ENCODE measurements at regions not wholly inside any gene's neighbourhood (a gene's known extent, or its start where the extent isn't known, plus 50 kb on each side); places are given as distances from the start of the nearest gene placed in this dataset.

DNA sequence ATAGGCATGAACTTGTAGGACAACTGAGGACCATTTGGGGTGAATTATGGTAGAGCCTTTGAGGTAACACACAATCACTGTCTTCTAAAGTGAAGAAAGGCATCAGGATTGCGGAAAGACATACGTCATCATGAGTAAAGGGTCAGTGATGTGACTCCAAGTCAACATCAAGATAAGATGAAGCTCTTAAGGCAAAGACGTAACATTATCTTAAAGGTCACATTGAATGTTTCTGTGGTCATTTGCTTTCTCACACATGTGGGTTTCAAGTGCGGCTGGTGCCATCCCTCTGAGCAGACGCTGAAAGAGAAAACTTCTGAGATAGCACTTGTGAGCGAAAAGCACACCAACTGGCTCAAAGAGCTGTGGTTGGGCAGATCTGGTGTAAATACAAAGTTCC is 63.3 kb upstream of the GRAMD2B start:
- no peak for ATAC-seq

GRCh38 chr5:126360467-126360866 is 62.7 kb upstream of the GRAMD2B start:
- peaks cover 0 to 18% (median 0%) of the 10 kb centered on the region in 5 donors for H3K27me3 Mint-ChIP-seq
- no peak for DNase-seq
- H3K27ac Mint-ChIP-seq: no peak overlapping the region
- ATAC-seq: no peak
- Histone ChIP-seq H3K36me3 (ENCODE audit: control insufficient read depth in 2 of 3, insufficient read depth in 3 of 3, low read length in 3 of 3) (no peaks in the 10 kb centered on the region), H3K9me3 (ENCODE audit: control insufficient read depth in 2 of 3, low read length in 3 of 3) (no peaks in the 10 kb centered on the region), H3K4me3 (ENCODE audit: low read length) (no peak overlapping the region), H3K27me3 (ENCODE audit: control insufficient read depth in 2 of 2, insufficient read depth in 2 of 2, low read length in 2 of 2) (no peaks in the 10 kb centered on the region), H3K27ac (ENCODE audit: low read depth, low read length) (no peak overlapping the region), H3K4me1 (ENCODE audit: control insufficient read depth in 2 of 2, insufficient read depth in 2 of 2, low read length in 2 of 2) (no peaks in the 10 kb centered on the region)
- H3K4me3 Mint-ChIP-seq: no peak overlapping the region
- POLR2A ChIA-PET: no interaction called here
- intact Hi-C loops (cut with micrococcal nuclease): no loop called here
- CTCF ChIA-PET: no interaction called here
- H3K9me3 Mint-ChIP-seq: no peaks in the 10 kb centered on the region
- peaks cover 0 to 4% (median under 1%) of the 10 kb centered on the region in 7 donors for H3K4me1 Mint-ChIP-seq
- no peaks in the 10 kb centered on the region for H3K36me3 Mint-ChIP-seq

More for the DNA sequence above, 63.3 kb upstream of the GRAMD2B start:
- no peak overlapping the region for H3K27ac Mint-ChIP-seq
- no peak overlapping the region for H3K27ac ChIP-seq (ENCODE audit: low read depth, low read length)
- no peak overlapping the region for H3K4me3 ChIP-seq (ENCODE audit: low read length)
- no peak for DNase-seq
- ChIA-PET POLR2A (no interaction called here), CTCF (no interaction called here)
- H3K9me3 ChIP-seq (ENCODE audit: control insufficient read depth in 2 of 3, low read length in 3 of 3): no peaks in the 10 kb centered on the region
- intact Hi-C loops (cut with micrococcal nuclease): no loop called here
- peaks cover 0 to 10% (median 6%) of the 10 kb centered on the region in 7 donors for H3K4me1 Mint-ChIP-seq
- H3K4me3 Mint-ChIP-seq: no peak overlapping the region
- H3K36me3 ChIP-seq (ENCODE audit: control insufficient read depth in 2 of 3, insufficient read depth in 3 of 3, low read length in 3 of 3): no peaks in the 10 kb centered on the region
- no peaks in the 10 kb centered on the region for H3K9me3 Mint-ChIP-seq
- H3K27me3 Mint-ChIP-seq: peaks cover 0 to 18% (median 0%) of the 10 kb centered on the region in 5 donors
- H3K27me3 ChIP-seq (ENCODE audit: control insufficient read depth in 2 of 2, insufficient read depth in 2 of 2, low read length in 2 of 2): no peaks in the 10 kb centered on the region
- H3K4me1 ChIP-seq (ENCODE audit: control insufficient read depth in 2 of 2, insufficient read depth in 2 of 2, low read length in 2 of 2): peaks cover 0 to 3% of the 10 kb centered on the region in 2 donors
- no peaks in the 10 kb centered on the region for H3K36me3 Mint-ChIP-seq

DNA sequence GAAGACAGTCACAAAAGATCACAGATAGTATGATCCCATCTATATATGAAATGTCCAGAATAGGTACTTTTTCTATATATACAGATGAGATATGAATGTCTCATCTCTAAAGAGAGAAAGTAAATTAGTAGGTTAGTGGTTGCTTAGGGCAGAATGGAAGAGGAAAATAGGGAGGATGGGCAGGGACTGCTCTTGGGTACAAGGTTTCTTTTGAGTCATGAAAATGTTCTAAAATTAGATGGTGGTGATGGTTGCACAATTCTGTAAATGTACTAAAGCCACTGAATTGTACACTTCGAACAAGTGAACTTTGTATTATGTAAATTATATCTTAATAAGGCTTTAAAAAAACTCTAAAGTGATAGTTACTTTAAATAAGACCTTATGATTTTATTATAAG is 59.6 kb upstream of the GRAMD2B start:
- Mint-ChIP-seq H3K4me1 (no peaks in the 10 kb centered on the region), H3K4me3 (no peak overlapping the region), H3K27me3 (peaks cover 0 to 8% (median 0%) of the 10 kb centered on the region in 5 donors), H3K9me3 (no peaks in the 10 kb centered on the region), H3K27ac (no peak overlapping the region), H3K36me3 (no peaks in the 10 kb centered on the region)
- ChIA-PET CTCF (no interaction called here), POLR2A (no interaction called here)
- no peaks in the 10 kb centered on the region for H3K9me3 ChIP-seq (ENCODE audit: control insufficient read depth in 2 of 3, low read length in 3 of 3)
- intact Hi-C loops (cut with micrococcal nuclease): no loop called here
- no peak overlapping the region for H3K27ac ChIP-seq (ENCODE audit: low read depth, low read length)
- H3K27me3 ChIP-seq (ENCODE audit: control insufficient read depth in 2 of 2, insufficient read depth in 2 of 2, low read length in 2 of 2): no peaks in the 10 kb centered on the region
- ATAC-seq: no peak
- H3K36me3 ChIP-seq (ENCODE audit: control insufficient read depth in 2 of 3, insufficient read depth in 3 of 3, low read length in 3 of 3): no peaks in the 10 kb centered on the region
- no peak overlapping the region for H3K4me3 ChIP-seq (ENCODE audit: low read length)
- no peak for DNase-seq
- H3K4me1 ChIP-seq (ENCODE audit: control insufficient read depth in 2 of 2, insufficient read depth in 2 of 2, low read length in 2 of 2): no peaks in the 10 kb centered on the region

DNA sequence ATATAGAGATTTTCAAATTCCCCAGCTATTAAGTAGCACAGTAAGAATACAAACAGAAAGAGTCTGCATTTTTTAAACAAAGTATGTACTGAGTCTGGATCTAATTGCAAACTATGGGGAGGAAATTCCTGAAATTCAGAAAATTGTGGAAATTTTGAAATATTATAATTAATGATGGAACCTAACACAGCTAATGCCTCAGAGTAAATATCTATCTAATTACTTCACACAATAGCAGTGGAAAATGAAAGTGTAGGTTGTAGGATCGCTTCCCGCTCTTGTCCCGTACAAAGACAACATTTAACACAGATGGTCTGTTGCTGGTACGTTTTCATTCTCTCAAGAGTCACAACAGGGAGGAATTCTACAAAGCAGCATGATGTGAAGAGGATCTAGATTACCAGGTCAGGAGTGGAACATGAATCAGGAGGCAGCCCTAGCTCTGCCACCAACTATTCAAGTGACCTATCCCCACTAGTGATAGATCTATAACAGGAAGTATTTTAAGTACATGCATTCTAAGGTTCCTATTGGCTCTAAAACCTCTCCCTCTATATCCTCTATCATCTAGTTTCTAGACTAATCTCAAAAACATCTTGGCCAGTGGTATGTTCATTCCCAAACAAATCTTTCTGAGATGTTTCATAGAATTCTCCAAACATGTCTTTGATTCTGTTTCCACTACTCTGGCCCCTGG is 58.9 kb upstream of the GRAMD2B start:
- ChIA-PET POLR2A (interaction anchor here (0.6 kb wide), 1 partner anchor 153 kb away, joined by 3 read pairs; no protein-coding TSS in a partner anchor), CTCF (no interaction called here)

DNA sequence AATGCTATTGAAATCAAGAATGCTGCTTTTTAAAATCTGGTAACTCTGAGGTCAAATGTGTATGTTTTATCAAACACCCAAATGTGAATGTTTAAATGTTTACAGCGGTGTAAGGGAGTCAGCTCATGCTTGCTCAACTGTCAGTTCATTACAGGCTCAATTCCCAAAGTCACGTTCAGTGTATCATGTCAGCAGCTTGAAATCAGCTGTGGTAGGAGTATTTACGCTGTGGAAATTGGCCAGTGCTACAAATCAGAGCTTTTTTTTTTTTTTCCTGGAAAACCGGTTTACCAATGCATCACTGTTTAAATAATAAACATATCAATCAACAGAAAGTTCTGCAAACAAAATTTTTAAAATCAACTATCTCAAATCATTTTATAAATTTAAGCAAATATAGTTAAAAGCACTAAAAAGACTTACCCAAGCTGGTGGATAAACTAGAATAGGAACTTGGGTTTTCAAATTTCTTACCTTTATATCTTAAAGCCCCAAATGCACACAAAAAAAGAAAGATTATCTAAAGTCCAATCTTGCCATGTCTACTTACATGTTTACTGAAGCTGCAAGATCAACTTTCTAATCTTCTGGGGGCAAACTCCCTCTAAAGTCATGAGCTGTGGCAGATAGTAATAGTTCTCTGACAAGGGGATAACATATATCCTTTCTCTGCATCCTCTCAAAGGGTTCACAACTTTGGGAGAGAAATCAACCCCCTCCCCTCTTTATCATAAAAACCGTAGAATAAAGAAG is 57.6 kb upstream of the GRAMD2B start:
- no peaks in the 10 kb centered on the region for H3K4me1 Mint-ChIP-seq
- ATAC-seq (no peak), DNase-seq (no peak)
- ChIA-PET CTCF (interaction anchor here (1.0 kb wide), 1 partner anchor 135 kb away, joined by 3 read pairs; no protein-coding TSS in a partner anchor), POLR2A (no interaction called here)
- intact Hi-C loops (cut with micrococcal nuclease): no loop called here
- Histone ChIP-seq H3K36me3 (ENCODE audit: control insufficient read depth in 2 of 3, insufficient read depth in 3 of 3, low read length in 3 of 3) (no peaks in the 10 kb centered on the region), H3K9me3 (ENCODE audit: control insufficient read depth in 2 of 3, low read length in 3 of 3) (no peaks in the 10 kb centered on the region), H3K4me3 (ENCODE audit: low read length) (no peak overlapping the region), H3K27me3 (ENCODE audit: control insufficient read depth in 2 of 2, insufficient read depth in 2 of 2, low read length in 2 of 2) (no peaks in the 10 kb centered on the region), H3K4me1 (ENCODE audit: control insufficient read depth in 2 of 2, insufficient read depth in 2 of 2, low read length in 2 of 2) (no peaks in the 10 kb centered on the region), H3K27ac (ENCODE audit: low read depth, low read length) (no peak overlapping the region)
- no peak overlapping the region for H3K4me3 Mint-ChIP-seq
- H3K36me3 Mint-ChIP-seq: no peaks in the 10 kb centered on the region
- peaks cover 0 to 4% (median 0%) of the 10 kb centered on the region in 5 donors for H3K27me3 Mint-ChIP-seq
- H3K9me3 Mint-ChIP-seq: no peaks in the 10 kb centered on the region
- no peak overlapping the region for H3K27ac Mint-ChIP-seq

More for the DNA sequence above, 58.9 kb upstream of the GRAMD2B start:
- no peak overlapping the region for H3K27ac Mint-ChIP-seq
- no peaks in the 10 kb centered on the region for H3K9me3 ChIP-seq (ENCODE audit: control insufficient read depth in 2 of 3, low read length in 3 of 3)
- no peak overlapping the region for H3K27ac ChIP-seq (ENCODE audit: low read depth, low read length)
- no peak overlapping the region for H3K4me3 ChIP-seq (ENCODE audit: low read length)
- H3K9me3 Mint-ChIP-seq: no peaks in the 10 kb centered on the region
- H3K27me3 Mint-ChIP-seq: peaks cover 0 to 6% (median 0%) of the 10 kb centered on the region in 5 donors
- H3K4me1 Mint-ChIP-seq: no peaks in the 10 kb centered on the region
- intact Hi-C loops (cut with micrococcal nuclease): no loop called here
- no peak for ATAC-seq
- DNase-seq: no peak
- no peaks in the 10 kb centered on the region for H3K36me3 Mint-ChIP-seq
- H3K36me3 ChIP-seq (ENCODE audit: control insufficient read depth in 2 of 3, insufficient read depth in 3 of 3, low read length in 3 of 3): no peaks in the 10 kb centered on the region
- H3K27me3 ChIP-seq (ENCODE audit: control insufficient read depth in 2 of 2, insufficient read depth in 2 of 2, low read length in 2 of 2): no peaks in the 10 kb centered on the region
- no peak overlapping the region for H3K4me3 Mint-ChIP-seq
- H3K4me1 ChIP-seq (ENCODE audit: control insufficient read depth in 2 of 2, insufficient read depth in 2 of 2, low read length in 2 of 2): no peaks in the 10 kb centered on the region

- H3K27me3 Mint-ChIP-seq: peaks cover 0 to 4% (median 0%) of the 10 kb centered on the region in 5 donors
- no peaks in the 10 kb centered on the region for H3K36me3 ChIP-seq (ENCODE audit: control insufficient read depth in 2 of 3, insufficient read depth in 3 of 3, low read length in 3 of 3)
- no peaks in the 10 kb centered on the region for H3K9me3 Mint-ChIP-seq
- H3K27ac Mint-ChIP-seq: no peak overlapping the region
- ChIA-PET POLR2A (no interaction called here), CTCF (no interaction called here)
- H3K4me1 Mint-ChIP-seq: no peaks in the 10 kb centered on the region
- H3K4me3 Mint-ChIP-seq: no peak overlapping the region
- no peaks in the 10 kb centered on the region for H3K4me1 ChIP-seq (ENCODE audit: control insufficient read depth in 2 of 2, insufficient read depth in 2 of 2, low read length in 2 of 2)
- H3K36me3 Mint-ChIP-seq: no peaks in the 10 kb centered on the region
- no peak for ATAC-seq
- H3K4me3 ChIP-seq (ENCODE audit: low read length): no peak overlapping the region
- no peak overlapping the region for H3K27ac ChIP-seq (ENCODE audit: low read depth, low read length)
- intact Hi-C loops (cut with micrococcal nuclease): no loop called here
- no peak for DNase-seq
- no peaks in the 10 kb centered on the region for H3K9me3 ChIP-seq (ENCODE audit: control insufficient read depth in 2 of 3, low read length in 3 of 3)
- H3K27me3 ChIP-seq (ENCODE audit: control insufficient read depth in 2 of 2, insufficient read depth in 2 of 2, low read length in 2 of 2): no peaks in the 10 kb centered on the region
Observed at GRCh38 chr5:126366199-126366560, 57.0 kb upstream of the GRAMD2B start.

Measured in naive thymus-derived CD4-positive, alpha-beta T cell (primary cell).